GM23248 (cell line): ENCODE measurements at regions not wholly inside any gene's neighbourhood (a gene's known extent, or its start where the extent isn't known, plus 50 kb on each side); places are given as distances from the start of the nearest gene placed in this dataset.

Experiments
- DNase-seq: peaks from one replicate; pipeline ENCODE4 v3.0.0-alpha.2; 2015
- H2AFZ ChIP-seq: fragments of 200-600 bp; sonication (generic); 2 replicates; pipeline ENCODE4 v1.6.1; 2016; ENCODE audit warnings: antibody characterized with exemption
- H3F3A ChIP-seq: fragments of 200-600 bp; sonication (generic); 2 replicates; pipeline ENCODE4 v1.6.1; 2016; ENCODE audit warnings: mild to moderate bottlenecking, antibody characterized with exemption, mixed run types; ENCODE audit not compliant: insufficient read depth
- H3K27ac ChIP-seq: fragments of 200-600 bp; sonication (generic); 2 replicates; pipeline ENCODE4 v1.5.1; 2016; ENCODE audit warnings: mild to moderate bottlenecking
- H3K27me3 ChIP-seq: fragments of 200-600 bp; sonication (generic); replicated peaks from 2 replicates; pipeline ENCODE4 v1.6.1; 2016; ENCODE audit warnings: mild to moderate bottlenecking; ENCODE audit not compliant: insufficient read depth
- H3K36me3 ChIP-seq: fragments of 200-600 bp; sonication (generic); 2 replicates; pipeline ENCODE4 v1.6.1; 2016; ENCODE audit warnings: low read depth, mild to moderate bottlenecking
- H3K4me1 ChIP-seq: fragments of 200-600 bp; sonication (generic); 2 replicates; pipeline ENCODE4 v1.6.1; 2016; ENCODE audit warnings: mild to moderate bottlenecking; ENCODE audit not compliant: insufficient read depth
- H3K4me2 ChIP-seq: fragments of 200-600 bp; sonication (generic); one replicate; pipeline ENCODE4 v1.6.1; 2016; ENCODE audit warnings: mild to moderate bottlenecking; ENCODE audit not compliant: unreplicated experiment
- H3K4me3 ChIP-seq: fragments of 200-600 bp; sonication (generic); 2 replicates; pipeline ENCODE4 v1.5.1; 2016; ENCODE audit warnings: mild to moderate bottlenecking
- H3K79me2 ChIP-seq: fragments of 200-600 bp; sonication (generic); 2 replicates; pipeline ENCODE4 v1.6.1; 2016; ENCODE audit warnings: mild to moderate bottlenecking; ENCODE audit not compliant: insufficient read depth
- H3K9ac ChIP-seq: fragments of 200-600 bp; sonication (generic); 2 replicates; pipeline ENCODE4 v1.6.1; 2016; ENCODE audit warnings: mild to moderate bottlenecking
- H3K9me2 ChIP-seq: fragments of 200-600 bp; sonication (generic); 2 replicates; pipeline ENCODE4 v1.6.1; 2016; ENCODE audit warnings: mixed run types, mild to moderate bottlenecking, moderate library complexity; ENCODE audit not compliant: insufficient read depth
- H3K9me3 ChIP-seq: fragments of 200-600 bp; sonication (generic); one replicate; pipeline ENCODE4 v1.6.1; 2017; ENCODE audit warnings: low read depth
- H4K20me1 ChIP-seq: fragments of 200-600 bp; sonication (generic); 2 replicates; pipeline ENCODE4 v1.6.0; 2016; ENCODE audit not compliant: insufficient read depth
- EZH2 ChIP-seq: fragments of 200-600 bp; sonication (generic); IDR thresholded peaks from 2 replicates; pipeline ENCODE4 v1.6.1; 2018; ENCODE audit warnings: antibody characterized with exemption, mild to moderate bottlenecking; ENCODE audit not compliant: insufficient read depth, poor library complexity, severe bottlenecking
- EZH2phosphoT487 ChIP-seq: fragments of 200-600 bp; sonication (generic); IDR thresholded peaks from 2 replicates; pipeline ENCODE4 v1.6.1; 2018; ENCODE audit warnings: antibody characterized with exemption, moderate library complexity, mild to moderate bottlenecking, low read depth; ENCODE audit not compliant: insufficient read depth
- WGBS, 2 experiments: methylation state at CpG; one replicate each; pipeline ENCODE4 v1.1.6; 2015 to 2017; ENCODE audit warnings: low lambda C conversion rate in 2 of 2, low coverage in 1 of 2; ENCODE audit errors: missing lambda C conversion rate in 2 of 2; 5-methylcytosine and 5-hydroxymethylcytosine counted together
- in situ Hi-C: fragments of 300-500 bp; cut with MboI; formaldehyde crosslinking; loops from 2 replicates; pipeline ENCODE4 v1.15.0; 2020

DNA sequence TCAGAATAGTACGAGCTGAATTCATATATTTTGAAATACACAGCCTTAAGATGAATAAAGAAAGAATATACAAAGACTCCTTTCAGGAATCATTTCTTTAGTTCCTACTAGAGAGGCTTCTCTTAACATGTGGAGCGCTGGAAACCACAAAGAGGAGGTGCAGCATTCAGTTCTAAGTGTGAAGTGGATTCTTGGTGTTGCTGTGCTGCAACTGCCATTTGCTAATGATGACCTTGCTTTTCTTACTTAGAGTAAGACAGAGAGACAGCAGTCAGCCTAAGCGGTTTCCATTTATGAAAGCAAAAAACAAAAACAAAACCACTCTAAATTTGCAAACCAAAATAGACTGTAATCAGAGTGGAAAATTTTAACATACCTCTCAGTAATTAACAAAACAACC lies 629.0 kb downstream of the EPHA7 start:
- no peak for DNase-seq
- Histone ChIP-seq H3K4me2 (no peak overlapping the region), H3K27me3 (no peaks in the 10 kb centered on the region), H3K27ac (no peak overlapping the region), H4K20me1 (no peaks in the 10 kb centered on the region), H3K4me1 (no peaks in the 10 kb centered on the region), H3K36me3 (no peaks in the 10 kb centered on the region), H3F3A (no peaks in the 10 kb centered on the region), H3K79me2 (no peaks in the 10 kb centered on the region), H3K4me3 (no peak overlapping the region), H3K9me2 (no peaks in the 10 kb centered on the region), H3K9ac (no peak overlapping the region), H2AFZ (no peak overlapping the region), H3K9me3 (no peaks in the 10 kb centered on the region)
- no peak for TF ChIP-seq EZH2phosphoT487
- no peak for TF ChIP-seq EZH2
- 18 to 22% methylated on average over 3 of the region's 3 CpGs for WGBS, 2 experiments
- in situ Hi-C loops: no loop called here

- Histone ChIP-seq H3K4me1 (no peaks in the 10 kb centered on the region), H3F3A (no peaks in the 10 kb centered on the region), H3K9ac (no peak overlapping the region), H3K9me3 (no peaks in the 10 kb centered on the region), H3K36me3 (no peaks in the 10 kb centered on the region), H4K20me1 (no peaks in the 10 kb centered on the region), H3K79me2 (no peaks in the 10 kb centered on the region), H3K4me3 (no peak overlapping the region), H3K27ac (no peak overlapping the region), H2AFZ (no peak overlapping the region), H3K27me3 (no peaks in the 10 kb centered on the region), H3K4me2 (no peak overlapping the region), H3K9me2 (no peaks in the 10 kb centered on the region)
- DNase-seq: no peak
- TF ChIP-seq EZH2 (no peak), EZH2phosphoT487 (no peak)
- in situ Hi-C loops: no loop called here
- 0 to 15% methylated on average over 1 of the region's 1 CpG for whole genome bisulfite sequencing, 2 experiments
These were observed 635.1 kb downstream of the EPHA7 start for GRCh38 chr6:92784235-92784634.

- no peaks in the 10 kb centered on the region for H3K36me3 ChIP-seq
- 0 to 4% methylated on average over 1 of the region's 1 CpG for WGBS, 2 experiments
- no peak overlapping the region for H2AFZ ChIP-seq
- no peak overlapping the region for H3K9ac ChIP-seq
- no peaks in the 10 kb centered on the region for H3F3A ChIP-seq
- H3K4me2 ChIP-seq: no peak overlapping the region
- no peak overlapping the region for H3K27ac ChIP-seq
- TF ChIP-seq EZH2phosphoT487 (no peak), EZH2 (no peak)
- no peaks in the 10 kb centered on the region for H3K4me1 ChIP-seq
- H3K79me2 ChIP-seq: no peaks in the 10 kb centered on the region
- no peaks in the 10 kb centered on the region for H3K9me2 ChIP-seq
- no peak overlapping the region for H3K4me3 ChIP-seq
- H3K9me3 ChIP-seq: no peaks in the 10 kb centered on the region
- in situ Hi-C loops: no loop called here
- no peaks in the 10 kb centered on the region for H3K27me3 ChIP-seq
- no peaks in the 10 kb centered on the region for H4K20me1 ChIP-seq
- DNase-seq: peak; percentile 7
These were observed 639.6 kb downstream of the EPHA7 start for GRCh38 chr6:92779746-92780145.

GRCh38 chr6:92777146-92777740 lies 642.1 kb downstream of the EPHA7 start:
- TF ChIP-seq EZH2phosphoT487: no peak
- no peak for TF ChIP-seq EZH2
- in situ Hi-C loops: no loop called here
- Histone ChIP-seq H3K79me2 (no peaks in the 10 kb centered on the region), H3K27ac (no peak overlapping the region), H4K20me1 (no peaks in the 10 kb centered on the region), H3F3A (no peaks in the 10 kb centered on the region), H3K9me2 (no peaks in the 10 kb centered on the region), H3K4me1 (no peaks in the 10 kb centered on the region), H3K4me2 (no peak overlapping the region), H3K9ac (no peak overlapping the region), H3K27me3 (no peaks in the 10 kb centered on the region), H2AFZ (no peak overlapping the region), H3K4me3 (no peak overlapping the region), H3K36me3 (no peaks in the 10 kb centered on the region), H3K9me3 (no peaks in the 10 kb centered on the region)
- peak; percentile 2 for DNase-seq
- 6 to 21% methylated on average over 1 of the region's 1 CpG for WGBS, 2 experiments

GRCh38 chr6:92770540-92770939 lies 648.8 kb downstream of the EPHA7 start:
- no peaks in the 10 kb centered on the region for H3K79me2 ChIP-seq
- no peaks in the 10 kb centered on the region for H3K9me2 ChIP-seq
- peaks cover 3% of the 10 kb centered on the region for H3K9me3 ChIP-seq
- H3K4me2 ChIP-seq: no peak overlapping the region
- no peaks in the 10 kb centered on the region for H3K36me3 ChIP-seq
- no peaks in the 10 kb centered on the region for H3F3A ChIP-seq
- H3K4me1 ChIP-seq: no peaks in the 10 kb centered on the region
- in situ Hi-C loops: no loop called here
- no peak overlapping the region for H3K9ac ChIP-seq
- H3K27me3 ChIP-seq: no peaks in the 10 kb centered on the region
- no peak overlapping the region for H3K4me3 ChIP-seq
- TF ChIP-seq EZH2: no peak
- TF ChIP-seq EZH2phosphoT487: no peak
- no peak overlapping the region for H3K27ac ChIP-seq
- 20 to 25% methylated on average over 5 of the region's 5 CpGs for WGBS, 2 experiments
- no peaks in the 10 kb centered on the region for H4K20me1 ChIP-seq
- DNase-seq: no peak
- H2AFZ ChIP-seq: no peak overlapping the region
